GM23338 (cell line): ENCODE measurements at regions not wholly inside any gene's neighbourhood (a gene's known extent, or its start where the extent isn't known, plus 50 kb on each side); places are given as distances from the start of the nearest gene placed in this dataset.

Source experiments
- ATAC-seq: fragments of 200-7000 bp; cut with Tn5 transposase; 3 replicates; pipeline ENCODE4 v1.9.1; 2020
- DNase-seq: peaks from one replicate; pipeline ENCODE4 v3.0.0-alpha.2; 2015; ENCODE audit warnings: low spot score
- H2AFZ ChIP-seq: fragments of 200-600 bp; sonication (generic); 2 replicates; pipeline ENCODE4 v1.8.0; 2016; ENCODE audit warnings: antibody characterized with exemption, mild to moderate bottlenecking, moderate library complexity
- H3F3A ChIP-seq: fragments of 200-600 bp; sonication (generic); replicated peaks from 2 replicates; pipeline ENCODE4 v1.8.0; 2017; ENCODE audit warnings: antibody characterized with exemption, mixed run types, low read depth
- H3K27ac ChIP-seq: fragments of 200-600 bp; sonication (generic); 2 replicates; pipeline ENCODE4 v1.6.1; 2016; ENCODE audit warnings: low read depth
- H3K27me3 ChIP-seq: fragments of 200-600 bp; sonication (generic); 2 replicates; pipeline ENCODE4 v1.8.0; 2016; ENCODE audit warnings: mild to moderate bottlenecking, mixed run types, moderate library complexity; ENCODE audit not compliant: insufficient read depth
- H3K36me3 ChIP-seq: fragments of 200-600 bp; sonication (generic); 2 replicates; pipeline ENCODE4 v1.8.0; 2016; ENCODE audit warnings: mild to moderate bottlenecking; ENCODE audit not compliant: insufficient read depth
- H3K4me1 ChIP-seq: fragments of 200-600 bp; sonication (generic); 2 replicates; pipeline ENCODE4 v1.8.0; 2016; ENCODE audit warnings: mild to moderate bottlenecking, moderate library complexity; ENCODE audit not compliant: insufficient read depth
- H3K4me2 ChIP-seq: fragments of 200-600 bp; sonication (generic); 2 replicates; pipeline ENCODE4 v1.7.1; 2017; ENCODE audit warnings: mixed run types
- H3K4me3 ChIP-seq: fragments of 200-600 bp; sonication (generic); 2 replicates; pipeline ENCODE4 v1.6.1; 2016; ENCODE audit warnings: mixed run types
- H3K79me2 ChIP-seq: fragments of 200-600 bp; sonication (generic); replicated peaks from 2 replicates; pipeline ENCODE4 v1.8.0; 2017; ENCODE audit warnings: mild to moderate bottlenecking; ENCODE audit not compliant: insufficient read depth
- H3K9me2 ChIP-seq: fragments of 200-600 bp; sonication (generic); 2 replicates; pipeline ENCODE4 v1.8.0; 2017; ENCODE audit not compliant: insufficient read depth
- H4K20me1 ChIP-seq: fragments of 200-600 bp; sonication (generic); replicated peaks from 2 replicates; pipeline ENCODE4 v1.8.0; 2017; ENCODE audit warnings: mild to moderate bottlenecking; ENCODE audit not compliant: insufficient read depth
- H3K27ac Mint-ChIP-seq: 2 replicates; pipeline ENCODE4 v1.8.0; 2020; ENCODE audit warnings: inconsistent platforms, mild to moderate bottlenecking, moderate library complexity, mixed read lengths
- H3K27me3 Mint-ChIP-seq: 3 replicates; pipeline ENCODE4 v1.8.0; 2022; ENCODE audit warnings: low read depth, mild to moderate bottlenecking, moderate library complexity, mixed read lengths, inconsistent platforms; ENCODE audit not compliant: insufficient read depth, poor library complexity
- H3K36me3 Mint-ChIP-seq: 3 replicates; pipeline ENCODE4 v1.8.0; 2021; ENCODE audit warnings: low read depth, mild to moderate bottlenecking, inconsistent platforms, moderate library complexity, mixed read lengths
- H3K4me1 Mint-ChIP-seq: 3 replicates; pipeline ENCODE4 v1.8.0; 2020; ENCODE audit warnings: mild to moderate bottlenecking, inconsistent platforms, mixed read lengths
- H3K4me3 Mint-ChIP-seq: 3 replicates; pipeline ENCODE4 v1.8.0; 2021; ENCODE audit warnings: moderate library complexity, mild to moderate bottlenecking, inconsistent platforms, mixed read lengths
- H3K9me3 Mint-ChIP-seq: 3 replicates; pipeline ENCODE4 v1.8.0; 2020; ENCODE audit warnings: moderate library complexity, mild to moderate bottlenecking, inconsistent platforms, mixed read lengths
- EZH2 ChIP-seq: fragments of 200-600 bp; sonication (generic); IDR thresholded peaks from one replicate; pipeline ENCODE4 v1.8.0; 2017; ENCODE audit warnings: antibody characterized with exemption, mild to moderate bottlenecking, low read depth; ENCODE audit not compliant: unreplicated experiment
- NANOG ChIP-seq: IDR thresholded peaks from 2 replicates; pipeline ENCODE4 v1.6.1; 2016; ENCODE audit warnings: antibody characterized with exemption, borderline replicate concordance
- POLR2AphosphoS5 ChIP-seq: IDR thresholded peaks from 2 replicates; pipeline ENCODE4 v1.6.1; 2016; ENCODE audit warnings: antibody characterized with exemption, low read depth
- ZNF114 ChIP-seq: fragments of 250-450 bp; sonication (Bioruptor Pico); IDR thresholded peaks from 2 replicates; pipeline ENCODE4 v1.5.0; 2020; ENCODE audit warnings: mild to moderate bottlenecking, moderate library complexity
- TF ChIP-seq, protein P1 (sequence below): fragments of 250-450 bp; sonication (Bioruptor Pico); IDR thresholded peaks from 2 replicates; pipeline ENCODE4 v1.5.0; 2020; ENCODE audit warnings: mild to moderate bottlenecking, moderate library complexity
- TF ChIP-seq, protein P2 (sequence below): IDR thresholded peaks from 2 replicates; pipeline ENCODE4 v1.6.1; 2016; ENCODE audit warnings: antibody characterized with exemption

DNA sequence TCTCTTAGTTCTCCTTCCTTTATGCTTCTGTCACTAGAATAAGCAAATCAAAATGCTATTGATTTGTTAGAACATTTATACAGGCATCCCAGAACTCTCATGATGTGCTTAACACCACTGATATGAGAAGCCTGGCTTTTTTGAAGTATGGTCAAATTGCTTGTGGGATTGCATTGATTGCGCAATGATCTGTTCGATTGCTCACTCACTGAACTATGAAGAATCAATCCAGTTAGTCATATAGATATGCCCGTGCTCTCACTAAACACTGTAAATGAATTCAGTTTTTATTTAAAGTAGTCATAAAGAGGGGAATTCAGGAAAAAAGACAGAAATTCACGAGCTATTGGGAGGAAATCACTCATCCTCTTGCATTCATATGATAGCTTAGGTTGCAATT is 1237.8 kb downstream of the SUCLG1 start (continued):
- TF ChIP-seq, protein P1, sequence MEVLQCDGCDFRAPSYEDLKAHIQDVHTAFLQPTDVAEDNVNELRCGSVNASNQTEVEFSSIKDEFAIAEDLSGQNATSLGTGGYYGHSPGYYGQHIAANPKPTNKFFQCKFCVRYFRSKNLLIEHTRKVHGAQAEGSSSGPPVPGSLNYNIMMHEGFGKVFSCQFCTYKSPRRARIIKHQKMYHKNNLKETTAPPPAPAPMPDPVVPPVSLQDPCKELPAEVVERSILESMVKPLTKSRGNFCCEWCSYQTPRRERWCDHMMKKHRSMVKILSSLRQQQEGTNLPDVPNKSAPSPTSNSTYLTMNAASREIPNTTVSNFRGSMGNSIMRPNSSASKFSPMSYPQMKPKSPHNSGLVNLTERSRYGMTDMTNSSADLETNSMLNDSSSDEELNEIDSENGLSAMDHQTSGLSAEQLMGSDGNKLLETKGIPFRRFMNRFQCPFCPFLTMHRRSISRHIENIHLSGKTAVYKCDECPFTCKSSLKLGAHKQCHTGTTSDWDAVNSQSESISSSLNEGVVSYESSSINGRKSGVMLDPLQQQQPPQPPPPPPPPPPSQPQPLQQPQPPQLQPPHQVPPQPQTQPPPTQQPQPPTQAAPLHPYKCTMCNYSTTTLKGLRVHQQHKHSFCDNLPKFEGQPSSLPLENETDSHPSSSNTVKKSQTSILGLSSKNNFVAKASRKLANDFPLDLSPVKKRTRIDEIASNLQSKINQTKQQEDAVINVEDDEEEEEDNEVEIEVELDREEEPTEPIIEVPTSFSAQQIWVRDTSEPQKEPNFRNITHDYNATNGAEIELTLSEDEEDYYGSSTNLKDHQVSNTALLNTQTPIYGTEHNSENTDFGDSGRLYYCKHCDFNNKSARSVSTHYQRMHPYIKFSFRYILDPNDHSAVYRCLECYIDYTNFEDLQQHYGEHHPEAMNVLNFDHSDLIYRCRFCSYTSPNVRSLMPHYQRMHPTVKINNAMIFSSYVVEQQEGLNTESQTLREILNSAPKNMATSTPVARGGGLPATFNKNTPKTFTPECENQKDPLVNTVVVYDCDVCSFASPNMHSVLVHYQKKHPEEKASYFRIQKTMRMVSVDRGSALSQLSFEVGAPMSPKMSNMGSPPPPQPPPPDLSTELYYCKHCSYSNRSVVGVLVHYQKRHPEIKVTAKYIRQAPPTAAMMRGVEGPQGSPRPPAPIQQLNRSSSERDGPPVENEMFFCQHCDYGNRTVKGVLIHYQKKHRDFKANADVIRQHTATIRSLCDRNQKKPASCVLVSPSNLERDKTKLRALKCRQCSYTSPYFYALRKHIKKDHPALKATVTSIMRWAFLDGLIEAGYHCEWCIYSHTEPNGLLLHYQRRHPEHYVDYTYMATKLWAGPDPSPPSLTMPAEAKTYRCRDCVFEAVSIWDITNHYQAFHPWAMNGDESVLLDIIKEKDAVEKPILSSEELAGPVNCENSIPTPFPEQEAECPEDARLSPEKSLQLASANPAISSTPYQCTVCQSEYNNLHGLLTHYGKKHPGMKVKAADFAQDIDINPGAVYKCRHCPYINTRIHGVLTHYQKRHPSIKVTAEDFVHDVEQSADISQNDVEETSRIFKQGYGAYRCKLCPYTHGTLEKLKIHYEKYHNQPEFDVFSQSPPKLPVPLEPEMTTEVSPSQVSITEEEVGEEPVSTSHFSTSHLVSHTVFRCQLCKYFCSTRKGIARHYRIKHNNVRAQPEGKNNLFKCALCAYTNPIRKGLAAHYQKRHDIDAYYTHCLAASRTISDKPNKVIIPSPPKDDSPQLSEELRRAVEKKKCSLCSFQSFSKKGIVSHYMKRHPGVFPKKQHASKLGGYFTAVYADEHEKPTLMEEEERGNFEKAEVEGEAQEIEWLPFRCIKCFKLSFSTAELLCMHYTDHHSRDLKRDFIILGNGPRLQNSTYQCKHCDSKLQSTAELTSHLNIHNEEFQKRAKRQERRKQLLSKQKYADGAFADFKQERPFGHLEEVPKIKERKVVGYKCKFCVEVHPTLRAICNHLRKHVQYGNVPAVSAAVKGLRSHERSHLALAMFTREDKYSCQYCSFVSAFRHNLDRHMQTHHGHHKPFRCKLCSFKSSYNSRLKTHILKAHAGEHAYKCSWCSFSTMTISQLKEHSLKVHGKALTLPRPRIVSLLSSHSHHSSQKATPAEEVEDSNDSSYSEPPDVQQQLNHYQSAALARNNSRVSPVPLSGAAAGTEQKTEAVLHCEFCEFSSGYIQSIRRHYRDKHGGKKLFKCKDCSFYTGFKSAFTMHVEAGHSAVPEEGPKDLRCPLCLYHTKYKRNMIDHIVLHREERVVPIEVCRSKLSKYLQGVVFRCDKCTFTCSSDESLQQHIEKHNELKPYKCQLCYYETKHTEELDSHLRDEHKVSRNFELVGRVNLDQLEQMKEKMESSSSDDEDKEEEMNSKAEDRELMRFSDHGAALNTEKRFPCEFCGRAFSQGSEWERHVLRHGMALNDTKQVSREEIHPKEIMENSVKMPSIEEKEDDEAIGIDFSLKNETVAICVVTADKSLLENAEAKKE (CRISPR knock-in tag) = no peak
- TF ChIP-seq EZH2 (no peak), NANOG (no peak)
- TF ChIP-seq, protein P2, sequence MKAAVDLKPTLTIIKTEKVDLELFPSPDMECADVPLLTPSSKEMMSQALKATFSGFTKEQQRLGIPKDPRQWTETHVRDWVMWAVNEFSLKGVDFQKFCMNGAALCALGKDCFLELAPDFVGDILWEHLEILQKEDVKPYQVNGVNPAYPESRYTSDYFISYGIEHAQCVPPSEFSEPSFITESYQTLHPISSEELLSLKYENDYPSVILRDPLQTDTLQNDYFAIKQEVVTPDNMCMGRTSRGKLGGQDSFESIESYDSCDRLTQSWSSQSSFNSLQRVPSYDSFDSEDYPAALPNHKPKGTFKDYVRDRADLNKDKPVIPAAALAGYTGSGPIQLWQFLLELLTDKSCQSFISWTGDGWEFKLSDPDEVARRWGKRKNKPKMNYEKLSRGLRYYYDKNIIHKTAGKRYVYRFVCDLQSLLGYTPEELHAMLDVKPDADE = no peak

DNA sequence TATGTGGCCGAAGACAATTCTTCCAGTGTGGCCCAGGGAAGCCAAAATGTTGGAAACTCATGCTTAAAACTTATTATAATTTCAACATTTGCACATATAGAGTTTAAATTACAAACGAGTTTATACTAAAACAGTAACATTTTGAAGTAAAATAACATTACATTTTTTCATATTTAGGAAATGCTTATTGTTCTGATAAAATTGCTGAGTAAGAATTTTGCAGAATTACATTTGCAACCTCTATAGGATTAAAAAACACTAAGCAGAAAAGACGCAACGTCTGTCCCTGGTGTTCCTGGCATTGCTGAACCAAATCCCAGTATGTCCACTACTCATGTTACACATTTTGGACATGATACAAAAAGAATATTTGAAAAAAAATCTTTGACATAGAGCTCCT is 1241.2 kb downstream of the SUCLG1 start:
- no peak overlapping the region for H3K27ac Mint-ChIP-seq
- TF ChIP-seq NANOG (no peak), POLR2AphosphoS5 (no peak), ZNF114 (no peak)
- TF ChIP-seq, protein P2 = no peak
- no peaks in the 10 kb centered on the region for H3K27me3 Mint-ChIP-seq
- no peaks in the 10 kb centered on the region for H3K4me1 Mint-ChIP-seq
- no peak overlapping the region for H3K4me3 ChIP-seq
- no peak overlapping the region for H3K4me3 Mint-ChIP-seq
- no peak overlapping the region for H3K4me2 ChIP-seq
- no peaks in the 10 kb centered on the region for H3K36me3 ChIP-seq
- H3K27ac ChIP-seq = no peak overlapping the region
- H3F3A ChIP-seq = no peaks in the 10 kb centered on the region
- no peaks in the 10 kb centered on the region for H4K20me1 ChIP-seq
- DNase-seq (no peak), ATAC-seq (no peak)
- H3K79me2 ChIP-seq = no peaks in the 10 kb centered on the region
- no peaks in the 10 kb centered on the region for H3K36me3 Mint-ChIP-seq
- no peaks in the 10 kb centered on the region for H3K27me3 ChIP-seq
- no peaks in the 10 kb centered on the region; the same call in 1 of the 2 replicates for H3K9me2 ChIP-seq
- no peaks in the 10 kb centered on the region for H3K4me1 ChIP-seq
- no peak overlapping the region for H2AFZ ChIP-seq
- H3K9me3 Mint-ChIP-seq = no peaks in the 10 kb centered on the region
